NCI-H1092 treated with DMSO at 0.1 percent for 48 hours (cell line): ENCODE measurements at regions not wholly inside any gene's neighbourhood (a gene's known extent, or its start where the extent isn't known, plus 50 kb on each side); places are given as distances from the start of the nearest gene placed in this dataset.
A peak's percentile ranks its signal among the peaks of the same experiment; 100 is the strongest.
"Not testable (repeated sequence)": the region's sequence is repeated elsewhere in the genome, so short reads cannot be mapped to it uniquely, and the experiment has no call there.

ENCODE experiments used
- DNase-seq: peaks from one replicate; lab custom pipeline; 2025; lab: John Stamatoyannopoulos, UW

- DNase-seq, result no peak
These were observed 239.1 kb upstream of the ARID2 start for GRCh38 chr12:45490232-45490881.

GRCh38 chr12:45494279-45494678 lies 235.2 kb upstream of the ARID2 start:
- DNase-seq, result no peak

- no peak for DNase-seq
These were observed 230.9 kb upstream of the ARID2 start for GRCh38 chr12:45498645-45499044.

DNA sequence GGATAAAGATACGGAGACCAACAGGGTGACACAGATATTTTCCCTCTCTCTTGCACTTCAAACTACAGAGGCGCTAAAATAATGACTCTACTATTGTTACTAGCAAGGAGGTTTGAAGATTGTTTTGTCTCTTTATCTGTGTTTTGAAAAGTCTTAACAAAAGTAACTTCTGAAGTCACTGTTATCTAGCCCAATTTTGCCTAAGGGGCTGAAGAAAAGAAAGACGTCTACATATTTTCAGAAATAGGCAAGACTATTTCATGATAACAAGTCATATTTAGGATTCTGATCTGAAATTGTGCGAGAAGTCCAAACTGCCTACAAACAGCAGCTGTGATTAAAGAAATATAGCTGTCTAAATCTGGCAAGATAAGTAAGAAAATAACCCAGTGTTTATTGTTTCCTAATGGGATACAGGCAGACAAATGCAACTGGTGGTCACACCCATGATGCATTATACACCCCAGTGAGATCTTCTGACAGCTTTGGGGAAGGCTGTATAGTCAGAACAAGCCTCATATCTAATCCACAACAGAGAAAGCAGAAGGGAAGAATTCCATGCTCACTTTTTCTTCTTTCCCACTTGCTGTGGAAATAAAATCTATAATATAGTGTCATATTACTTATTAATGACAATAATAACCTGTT lies 226.9 kb upstream of the ARID2 start:
- no peak for DNase-seq

DNA sequence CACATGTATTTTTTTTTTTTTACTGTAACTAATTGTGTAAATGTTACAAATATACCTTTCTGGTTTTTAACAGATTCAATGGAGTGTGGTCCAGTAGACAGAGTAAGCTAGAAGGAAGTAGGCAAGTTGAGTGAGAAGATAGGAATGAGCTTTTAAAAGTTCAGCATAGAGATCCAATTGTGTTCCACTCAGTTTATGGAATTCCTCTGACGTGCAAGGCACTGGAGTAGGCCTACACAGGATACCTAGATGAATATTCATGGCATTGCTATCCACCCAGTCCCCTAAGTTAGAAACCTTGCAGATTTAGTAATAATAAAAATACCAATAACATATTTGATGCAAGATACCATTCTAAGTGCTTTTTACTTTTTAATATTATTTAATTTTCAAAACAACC lies 225.6 kb upstream of the ARID2 start:
- DNase-seq, result no peak

GRCh38 chr12:45504316-45505010 lies 225.0 kb upstream of the ARID2 start:
- no peak for DNase-seq

- DNase-seq, result no peak
These were observed 220.3 kb upstream of the ARID2 start for GRCh38 chr12:45509187-45509586.

GRCh38 chr12:45509621-45510020 lies 219.9 kb upstream of the ARID2 start:
- no peak for DNase-seq

GRCh38 chr12:45517381-45517780 lies 212.1 kb upstream of the ARID2 start:
- no peak for DNase-seq

DNA sequence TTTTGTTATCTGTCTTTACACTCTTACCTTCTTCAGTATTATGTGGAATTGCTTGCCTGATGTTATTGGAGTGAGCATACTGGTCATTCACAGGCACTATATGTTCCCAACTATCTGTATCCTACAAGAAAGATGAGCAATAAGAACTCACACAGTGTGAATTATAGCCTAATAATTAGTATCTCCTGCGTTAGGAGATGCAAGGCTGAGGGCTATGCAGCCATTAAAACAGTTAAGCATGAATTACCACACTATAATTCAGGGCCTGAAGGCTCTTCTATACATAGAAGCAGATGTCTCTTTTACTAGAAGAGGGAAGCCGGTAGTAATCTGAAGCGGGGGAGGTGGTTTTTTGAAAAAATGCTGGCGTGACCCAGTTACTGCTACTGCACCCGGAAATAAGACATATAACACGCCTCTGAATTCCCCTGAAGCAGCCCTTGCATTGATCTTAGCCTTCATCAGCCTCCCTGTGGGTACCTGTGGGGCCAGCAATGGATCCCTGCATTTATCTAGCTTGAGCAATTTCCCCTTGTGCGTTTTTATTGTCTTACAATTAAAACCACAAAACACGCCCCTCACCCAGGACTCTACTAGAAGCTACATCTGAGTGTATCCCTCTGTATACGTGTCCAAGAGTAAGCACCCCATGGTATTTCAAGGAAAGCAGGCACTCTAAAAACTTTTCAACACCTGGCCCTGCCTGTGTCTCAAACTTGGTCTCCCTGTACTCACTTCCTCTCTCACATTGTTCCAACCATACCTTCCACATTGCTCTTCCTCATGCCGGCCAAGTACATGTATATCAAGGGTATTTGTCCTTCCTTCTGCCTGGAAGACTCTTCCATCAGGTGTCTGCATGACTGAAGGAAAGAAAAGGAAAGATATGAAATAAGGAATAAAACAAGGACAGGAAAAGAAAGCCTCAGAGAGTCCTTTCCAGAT lies 210.9 kb upstream of the ARID2 start:
- DNase-seq, result no peak

DNA sequence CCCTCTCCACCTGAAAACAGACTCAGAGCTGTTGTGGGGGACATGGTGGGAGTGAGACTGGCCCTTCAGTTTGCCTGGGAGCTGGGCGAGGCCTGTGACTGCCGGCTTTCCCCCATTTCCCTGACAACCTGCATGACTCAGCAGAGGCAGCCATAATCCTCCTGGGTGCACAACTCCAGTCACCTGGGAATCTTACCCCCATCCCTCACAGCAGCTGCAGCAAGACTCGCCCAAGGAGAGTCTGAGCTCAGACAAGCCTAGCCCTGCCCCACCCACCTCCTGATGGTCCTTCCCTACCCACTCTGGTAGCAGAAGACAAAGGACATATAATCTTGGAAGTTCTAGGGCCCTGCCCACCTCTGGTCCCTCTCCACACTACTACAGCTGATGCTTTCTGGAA lies 207.3 kb upstream of the ARID2 start:
- no peak for DNase-seq

- DNase-seq, result not testable (repeated sequence)
These were observed 202.7 kb upstream of the ARID2 start for GRCh38 chr12:45526823-45527222.

GRCh38 chr12:45532113-45532512 lies 197.4 kb upstream of the ARID2 start:
- no peak for DNase-seq

DNA sequence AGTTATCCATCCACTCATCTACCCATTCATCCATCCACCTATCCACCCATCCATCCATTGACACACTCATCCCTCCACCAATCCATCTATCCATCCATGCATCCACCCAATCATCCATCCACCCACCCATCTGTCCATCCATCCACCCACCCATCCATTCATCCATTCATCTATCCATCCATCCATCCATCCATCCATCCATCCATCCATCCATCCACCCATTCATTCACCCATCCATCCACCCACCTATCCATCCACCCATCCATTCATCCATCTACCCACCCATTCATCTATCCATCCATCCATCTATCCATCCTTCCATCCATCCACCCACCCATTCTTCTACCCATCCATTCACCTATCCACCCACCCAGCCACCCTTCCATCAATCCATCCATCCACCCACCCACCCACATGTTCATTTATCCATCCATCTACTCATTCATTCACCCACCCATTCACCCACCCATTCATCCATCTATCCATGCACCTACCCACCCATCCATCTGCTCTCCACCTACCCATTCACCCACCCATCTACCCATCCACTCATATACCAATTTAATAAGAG lies 193.8 kb upstream of the ARID2 start:
- no peak for DNase-seq

GRCh38 chr12:45536284-45536683 lies 193.2 kb upstream of the ARID2 start:
- no peak for DNase-seq

GRCh38 chr12:45540661-45541341 lies 188.7 kb upstream of the ARID2 start:
- no peak for DNase-seq

GRCh38 chr12:45543887-45544286 lies 185.6 kb upstream of the ARID2 start:
- peak; percentile 91 for DNase-seq

GRCh38 chr12:45546545-45546944 lies 183.0 kb upstream of the ARID2 start:
- no peak for DNase-seq

DNA sequence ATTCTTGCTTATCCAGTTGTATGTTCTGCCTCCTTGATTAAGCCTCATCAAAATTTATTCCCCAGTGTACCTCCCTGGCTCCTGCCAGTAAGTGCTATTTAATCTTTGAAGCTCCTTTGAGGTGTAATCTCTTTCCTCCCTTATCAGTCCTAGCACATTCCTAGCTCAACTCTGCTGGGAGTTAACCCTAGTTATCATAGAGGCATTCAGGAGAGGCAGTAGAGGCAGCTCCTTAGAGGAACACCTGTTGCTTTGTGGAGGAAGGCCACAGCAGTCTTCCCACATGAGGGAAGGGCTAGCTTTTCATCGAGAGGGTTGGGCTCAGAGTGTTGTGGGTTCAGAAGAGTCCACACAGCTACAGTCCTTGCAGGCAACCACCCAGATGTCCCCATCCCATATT lies 182.4 kb upstream of the ARID2 start:
- DNase-seq, result no peak

GRCh38 chr12:45547822-45548221 lies 181.7 kb upstream of the ARID2 start:
- DNase-seq, result peak; percentile 8

DNA sequence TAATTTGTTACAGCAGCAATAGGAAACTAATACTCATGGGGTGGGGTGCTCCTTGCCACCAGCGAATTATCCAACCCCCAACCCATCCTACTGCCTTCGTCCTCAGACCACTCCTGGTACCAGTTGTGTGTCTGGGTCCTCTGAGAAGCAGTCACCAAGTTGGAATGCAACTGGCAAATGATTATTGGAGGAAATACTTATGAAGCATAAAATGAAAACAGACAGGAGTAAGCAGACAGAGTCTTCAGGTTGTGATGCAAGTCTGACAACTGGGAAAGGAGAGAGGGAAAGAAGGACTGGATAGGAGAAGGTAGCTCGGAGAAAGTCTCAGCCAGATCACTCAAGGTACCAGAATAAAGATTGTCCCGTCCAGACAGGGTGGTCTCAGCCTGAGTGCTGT lies 181.1 kb upstream of the ARID2 start:
- no peak for DNase-seq
